Bronchial epithelial cell (primary cell): ENCODE measurements at regions not wholly inside any gene's neighbourhood (a gene's known extent, or its start where the extent isn't known, plus 50 kb on each side); places are given as distances from the start of the nearest gene placed in this dataset.

Experiments
- DNase-seq: peaks from one replicate; pipeline ENCODE4 v3.0.0-alpha.2; 2010; ENCODE audit warnings: low read depth
- FAIRE-seq: peaks from 2 replicates; lab custom pipeline; 2011; peaks lifted over from hg19 to GRCh38; lab: Jason Lieb, UNC
- H3K27me3 ChIP-seq: 2 replicates; pipeline ENCODE4 v1.5.1; 2011; ENCODE audit warnings: low read length; ENCODE audit not compliant: control insufficient read depth, insufficient read depth
- H3K36me3 ChIP-seq: 2 replicates; pipeline ENCODE4 v1.5.1; 2011; ENCODE audit warnings: low read length; ENCODE audit not compliant: control insufficient read depth, insufficient read depth
- H3K4me3 ChIP-seq: 2 replicates; pipeline ENCODE4 v1.5.1; 2011; ENCODE audit warnings: mild to moderate bottlenecking, low read depth, low read length, control low read depth
- TF ChIP-seq, protein P1 (sequence below): IDR thresholded peaks from 2 replicates; pipeline ENCODE4 v1.5.1; 2011; ENCODE audit warnings: mild to moderate bottlenecking, moderate library complexity, low read length, control low read depth, inconsistent platforms; ENCODE audit not compliant: insufficient read depth, severe bottlenecking

- H3K36me3 ChIP-seq = no peaks in the 10 kb centered on the region
- H3K27me3 ChIP-seq = no peaks in the 10 kb centered on the region
- TF ChIP-seq, protein P1, sequence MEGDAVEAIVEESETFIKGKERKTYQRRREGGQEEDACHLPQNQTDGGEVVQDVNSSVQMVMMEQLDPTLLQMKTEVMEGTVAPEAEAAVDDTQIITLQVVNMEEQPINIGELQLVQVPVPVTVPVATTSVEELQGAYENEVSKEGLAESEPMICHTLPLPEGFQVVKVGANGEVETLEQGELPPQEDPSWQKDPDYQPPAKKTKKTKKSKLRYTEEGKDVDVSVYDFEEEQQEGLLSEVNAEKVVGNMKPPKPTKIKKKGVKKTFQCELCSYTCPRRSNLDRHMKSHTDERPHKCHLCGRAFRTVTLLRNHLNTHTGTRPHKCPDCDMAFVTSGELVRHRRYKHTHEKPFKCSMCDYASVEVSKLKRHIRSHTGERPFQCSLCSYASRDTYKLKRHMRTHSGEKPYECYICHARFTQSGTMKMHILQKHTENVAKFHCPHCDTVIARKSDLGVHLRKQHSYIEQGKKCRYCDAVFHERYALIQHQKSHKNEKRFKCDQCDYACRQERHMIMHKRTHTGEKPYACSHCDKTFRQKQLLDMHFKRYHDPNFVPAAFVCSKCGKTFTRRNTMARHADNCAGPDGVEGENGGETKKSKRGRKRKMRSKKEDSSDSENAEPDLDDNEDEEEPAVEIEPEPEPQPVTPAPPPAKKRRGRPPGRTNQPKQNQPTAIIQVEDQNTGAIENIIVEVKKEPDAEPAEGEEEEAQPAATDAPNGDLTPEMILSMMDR = no peak
- no peak for DNase-seq
- no peak for FAIRE-seq
- no peak overlapping the region for H3K4me3 ChIP-seq
These were observed 410.9 kb downstream of the UTRN start for GRCh38 chr6:144695858-144696533.

DNA sequence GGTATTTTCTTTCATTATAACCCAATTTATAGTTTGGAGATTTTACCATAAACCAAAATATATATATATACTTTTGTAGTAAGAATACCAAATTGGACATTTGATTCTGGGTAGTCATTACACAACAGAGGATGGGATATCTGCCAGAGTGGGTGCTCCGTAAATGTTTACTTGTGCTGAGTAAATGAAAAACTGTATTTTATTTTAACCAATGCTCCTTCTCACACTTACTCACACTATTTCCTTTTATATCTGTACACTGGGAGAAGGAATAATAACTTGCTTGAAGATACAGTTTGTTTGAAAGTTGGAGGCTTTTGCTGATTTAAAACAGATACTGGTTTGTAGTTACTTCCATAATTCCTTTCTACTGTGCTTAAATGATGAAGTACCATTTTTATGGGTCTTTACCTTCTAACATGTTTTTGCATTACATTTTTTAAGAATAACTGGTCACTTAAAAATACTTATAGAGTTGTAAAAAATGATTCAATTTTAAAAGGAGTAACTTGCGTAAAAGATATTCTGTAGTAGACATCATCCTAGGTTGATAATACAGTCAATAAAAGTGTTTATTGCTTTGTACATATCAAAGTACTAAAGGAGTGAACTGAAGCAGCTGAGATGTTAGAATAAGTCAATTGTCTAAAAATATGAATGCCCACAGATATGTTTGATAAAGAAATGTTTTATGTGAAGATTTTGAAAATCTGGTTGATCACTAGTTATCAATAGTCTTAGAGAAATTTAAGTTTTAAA, 411.7 kb downstream of the UTRN start:
- DNase-seq (no peak), FAIRE-seq (no peak)
- TF ChIP-seq, protein P1 = no peak

GRCh38 chr6:144697369-144697760, 412.2 kb downstream of the UTRN start:
- FAIRE-seq (no peak), DNase-seq (no peak)
- Histone ChIP-seq H3K27me3 (no peaks in the 10 kb centered on the region), H3K4me3 (no peak overlapping the region), H3K36me3 (no peaks in the 10 kb centered on the region)
- TF ChIP-seq, protein P1 = no peak

More for the DNA sequence above, 411.7 kb downstream of the UTRN start:
- H3K36me3 ChIP-seq = no peaks in the 10 kb centered on the region
- no peak overlapping the region for H3K4me3 ChIP-seq
- no peaks in the 10 kb centered on the region for H3K27me3 ChIP-seq

DNA sequence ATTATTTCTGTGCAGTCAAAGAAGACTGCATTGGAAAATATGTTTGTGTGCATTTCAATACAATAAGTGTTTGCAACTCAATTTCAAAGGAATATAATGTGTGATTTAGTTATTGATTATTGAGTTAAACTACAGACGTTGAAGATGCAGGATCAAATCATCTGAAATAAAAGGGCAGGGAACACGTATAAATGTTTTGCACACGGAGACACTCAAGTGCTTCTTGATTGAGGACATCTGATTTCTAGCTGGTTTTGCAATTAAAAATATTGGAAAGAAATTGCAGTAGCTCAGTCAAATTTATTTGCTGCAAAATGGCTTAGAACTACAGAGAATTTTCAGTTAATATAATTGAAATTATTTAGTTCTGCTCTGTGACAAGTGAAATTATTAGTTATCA, 412.7 kb downstream of the UTRN start:
- Histone ChIP-seq H3K36me3 (no peaks in the 10 kb centered on the region), H3K4me3 (no peak overlapping the region), H3K27me3 (no peaks in the 10 kb centered on the region)
- DNase-seq (no peak), FAIRE-seq (no peak)
- TF ChIP-seq, protein P1 = no peak

- no peaks in the 10 kb centered on the region for H3K36me3 ChIP-seq
- TF ChIP-seq, protein P1 = no peak
- no peak overlapping the region for H3K4me3 ChIP-seq
- no peaks in the 10 kb centered on the region for H3K27me3 ChIP-seq
- no peak for DNase-seq
- no peak for FAIRE-seq
These were observed 417.6 kb downstream of the UTRN start for GRCh38 chr6:144702781-144703180.
